Thyroid gland (tissue), 4 donors: ENCODE measurements at regions not wholly inside any gene's neighbourhood (a gene's known extent, or its start where the extent isn't known, plus 50 kb on each side); places are given as distances from the start of the nearest gene placed in this dataset.

Source experiments
- POLR2A ChIP-seq, 2 donors: fragments of 450-650 bp; IDR thresholded peaks; one replicate each; pipeline ENCODE4 v1.6.1; 2017; ENCODE audit warnings: antibody characterized with exemption in 2 of 2, mild to moderate bottlenecking in 2 of 2, moderate library complexity in 1 of 2
- TF ChIP-seq, protein P1 (sequence below), 6 experiments: fragments of 200-600 bp in 3 of 6; fragments of 450-650 bp in 3 of 6; sonication (generic) in 3 of 6; IDR thresholded peaks; one replicate each; pipeline ENCODE4 v1.5.1; 2016 to 2019; ENCODE audit warnings: antibody characterized with exemption in 6 of 6, mild to moderate bottlenecking in 2 of 6, inconsistent platforms in 1 of 6, moderate library complexity in 1 of 6

DNA sequence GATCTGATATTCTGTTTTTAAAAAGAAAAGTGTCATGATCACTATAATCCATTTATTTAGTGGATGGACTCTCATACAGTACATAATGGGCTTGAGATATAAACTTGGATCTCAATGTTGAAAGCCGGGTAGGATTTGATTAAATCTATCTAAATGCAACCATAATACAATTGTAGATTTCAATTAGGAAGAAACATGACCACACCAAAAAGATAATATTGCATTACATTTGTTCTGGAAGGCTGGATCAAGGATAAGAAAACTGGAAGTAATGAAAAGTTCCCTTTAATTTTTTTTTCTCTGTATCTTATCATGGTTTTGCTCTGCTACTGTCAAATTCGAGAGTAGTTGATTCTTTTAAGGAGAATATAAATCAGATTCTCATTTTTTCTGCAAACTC lies 51.3 kb upstream of the UFL1 start:
- TF ChIP-seq, protein P1, sequence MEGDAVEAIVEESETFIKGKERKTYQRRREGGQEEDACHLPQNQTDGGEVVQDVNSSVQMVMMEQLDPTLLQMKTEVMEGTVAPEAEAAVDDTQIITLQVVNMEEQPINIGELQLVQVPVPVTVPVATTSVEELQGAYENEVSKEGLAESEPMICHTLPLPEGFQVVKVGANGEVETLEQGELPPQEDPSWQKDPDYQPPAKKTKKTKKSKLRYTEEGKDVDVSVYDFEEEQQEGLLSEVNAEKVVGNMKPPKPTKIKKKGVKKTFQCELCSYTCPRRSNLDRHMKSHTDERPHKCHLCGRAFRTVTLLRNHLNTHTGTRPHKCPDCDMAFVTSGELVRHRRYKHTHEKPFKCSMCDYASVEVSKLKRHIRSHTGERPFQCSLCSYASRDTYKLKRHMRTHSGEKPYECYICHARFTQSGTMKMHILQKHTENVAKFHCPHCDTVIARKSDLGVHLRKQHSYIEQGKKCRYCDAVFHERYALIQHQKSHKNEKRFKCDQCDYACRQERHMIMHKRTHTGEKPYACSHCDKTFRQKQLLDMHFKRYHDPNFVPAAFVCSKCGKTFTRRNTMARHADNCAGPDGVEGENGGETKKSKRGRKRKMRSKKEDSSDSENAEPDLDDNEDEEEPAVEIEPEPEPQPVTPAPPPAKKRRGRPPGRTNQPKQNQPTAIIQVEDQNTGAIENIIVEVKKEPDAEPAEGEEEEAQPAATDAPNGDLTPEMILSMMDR (IDR thresholded peaks at IDR 0.05): no peak
- no peak for TF ChIP-seq POLR2A (IDR thresholded peaks at IDR 0.05)
